GM21447 (cell line): ENCODE measurements at regions not wholly inside any gene's neighbourhood (a gene's known extent, or its start where the extent isn't known, plus 50 kb on each side); places are given as distances from the start of the nearest gene placed in this dataset.
"Not testable (repeated sequence)": the region's sequence is repeated elsewhere in the genome, so short reads cannot be mapped to it uniquely, and the experiment has no call there.

ENCODE experiments used
- ATAC-seq: cut with Tn5 transposase; IDR thresholded peaks from one replicate; pipeline ENCODE4 v1.9.1; 2021; ENCODE audit not compliant: unreplicated experiment

DNA sequence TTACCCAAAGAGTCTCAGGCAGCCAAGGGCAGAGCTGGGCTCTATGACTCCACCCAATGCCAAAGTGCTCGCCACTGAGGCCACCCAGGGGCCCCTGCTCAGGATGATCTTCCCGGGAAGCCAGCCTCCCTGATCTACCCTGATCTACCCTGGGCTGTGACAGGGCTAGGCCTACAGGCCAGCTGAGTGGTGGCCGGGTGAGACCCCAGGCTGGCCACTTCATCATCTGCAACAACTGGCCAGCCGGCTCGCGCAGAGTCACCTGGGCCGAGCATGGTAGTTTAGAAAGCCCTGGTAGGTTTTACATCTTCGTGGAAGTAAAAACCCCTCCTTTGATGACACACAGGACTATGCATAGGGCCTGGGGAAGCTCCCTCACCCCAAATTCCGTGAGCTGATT is 276.3 kb downstream of the NDUFA10 start:
- ATAC-seq: no peak

DNA sequence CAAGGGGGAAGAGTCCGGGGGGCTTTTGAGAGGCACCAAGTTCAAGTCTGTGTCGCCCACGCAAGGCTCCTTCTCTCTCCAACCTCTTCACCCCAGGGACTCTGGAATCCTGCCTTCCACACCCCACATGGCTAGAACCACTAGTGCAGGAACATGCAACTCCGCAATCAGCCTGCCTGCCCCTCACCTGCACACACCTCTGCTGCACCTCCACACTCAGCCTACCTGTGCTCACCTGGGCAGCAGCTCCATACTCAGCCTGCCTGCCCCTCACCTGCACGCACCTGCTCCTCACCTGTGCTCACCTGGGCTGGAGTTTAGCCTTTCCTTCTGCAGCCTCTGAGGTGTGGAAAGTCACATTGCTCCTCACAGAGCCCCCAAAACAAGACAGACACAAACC is 277.4 kb downstream of the NDUFA10 start:
- ATAC-seq: no peak

DNA sequence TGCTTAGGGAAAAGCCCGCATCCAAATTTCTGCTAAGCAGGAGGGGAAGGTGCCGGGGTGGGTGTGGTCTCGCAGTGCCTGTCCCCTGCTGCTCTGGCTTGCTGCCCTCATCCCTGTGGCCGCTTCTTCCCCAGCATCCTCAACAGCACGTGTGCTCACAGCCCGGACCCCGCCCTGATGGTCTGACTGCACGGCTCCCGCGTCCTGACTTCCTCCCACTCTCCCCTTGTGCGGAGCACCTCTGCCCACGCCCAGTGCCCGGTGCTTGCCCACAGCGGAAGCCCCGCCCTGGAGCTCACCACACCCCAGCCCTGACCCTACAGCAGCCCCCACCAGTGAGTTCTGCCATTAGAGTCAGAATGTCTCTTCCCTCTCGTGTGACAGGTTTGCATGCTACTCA is 277.9 kb downstream of the NDUFA10 start:
- ATAC-seq: no peak

DNA sequence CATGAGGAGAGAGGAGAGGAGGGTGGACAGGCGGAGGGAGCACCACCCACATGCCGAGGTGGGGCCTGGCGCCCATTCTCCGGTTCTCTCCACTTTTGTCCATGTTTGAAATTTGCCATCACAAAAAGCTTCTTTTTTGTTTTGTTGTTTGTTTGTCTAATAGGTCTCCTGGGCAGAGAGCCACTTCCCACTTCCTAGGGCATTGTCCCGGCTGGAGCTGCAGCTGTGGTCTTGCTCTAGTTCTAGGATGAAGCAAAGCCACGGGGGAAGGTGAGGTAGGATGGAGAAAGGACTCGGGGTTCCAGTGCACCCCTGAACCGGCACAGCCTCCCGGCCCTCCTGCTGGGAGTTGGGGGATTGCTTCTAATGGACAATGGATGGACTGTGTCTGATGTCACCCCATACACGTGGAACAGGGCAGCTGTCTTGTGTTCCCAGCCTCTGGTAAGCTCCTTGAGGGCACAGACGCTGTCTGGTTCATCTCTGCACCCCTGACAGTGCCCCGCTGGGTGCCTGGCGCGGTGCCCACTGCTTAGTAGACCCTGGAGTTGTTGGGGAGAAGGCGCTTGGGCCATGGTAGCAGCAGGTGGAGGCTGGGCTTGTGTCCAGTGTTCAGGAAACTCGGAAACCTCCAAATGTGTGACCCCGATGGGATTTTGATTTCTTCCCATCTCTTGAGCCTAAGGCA is 278.4 kb downstream of the NDUFA10 start:
- ATAC-seq: no peak

DNA sequence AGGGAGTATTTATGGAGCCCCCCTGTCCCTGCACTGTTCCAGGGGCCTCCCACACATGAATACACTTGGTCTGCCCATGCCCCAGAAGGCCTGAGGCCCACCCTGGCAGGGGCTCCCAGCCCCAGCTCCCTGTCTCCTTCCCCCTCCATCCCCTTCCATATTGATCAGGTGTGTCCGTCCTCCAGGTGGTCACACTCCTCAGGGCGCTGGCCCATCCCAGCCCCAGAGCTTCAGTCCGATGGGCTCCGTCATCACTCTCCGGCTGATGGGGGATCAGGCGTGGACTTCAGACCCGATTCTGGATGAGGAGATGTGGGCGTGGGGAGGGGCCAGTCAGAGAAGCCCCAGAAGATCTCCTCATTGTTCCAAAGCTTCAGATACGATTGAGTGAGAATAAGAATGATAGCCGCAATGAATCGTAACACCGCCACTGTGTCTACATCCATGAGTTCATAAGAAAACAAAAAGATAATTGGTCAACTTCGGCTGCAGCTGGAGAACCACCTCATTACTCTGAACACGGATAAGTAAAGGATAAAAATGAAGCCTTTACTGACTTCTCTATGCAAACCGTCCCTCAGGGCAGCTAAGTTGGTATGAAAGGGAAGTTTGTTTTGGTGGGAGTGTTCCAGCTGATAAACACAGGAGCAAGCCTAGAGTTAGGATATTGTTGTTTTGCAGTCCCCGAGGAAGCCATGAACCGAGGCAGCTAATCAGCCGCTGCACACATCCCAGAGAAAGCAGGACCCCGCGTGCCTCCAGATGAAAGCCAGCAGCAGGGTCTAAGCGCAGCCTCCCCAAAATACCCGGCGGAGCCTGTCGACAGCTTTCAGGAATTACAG is 279.5 kb downstream of the NDUFA10 start:
- no peak for ATAC-seq

- ATAC-seq: no peak
Measured at GRCh38 chr2:239744706-239745340, 280.3 kb downstream of the NDUFA10 start.

DNA sequence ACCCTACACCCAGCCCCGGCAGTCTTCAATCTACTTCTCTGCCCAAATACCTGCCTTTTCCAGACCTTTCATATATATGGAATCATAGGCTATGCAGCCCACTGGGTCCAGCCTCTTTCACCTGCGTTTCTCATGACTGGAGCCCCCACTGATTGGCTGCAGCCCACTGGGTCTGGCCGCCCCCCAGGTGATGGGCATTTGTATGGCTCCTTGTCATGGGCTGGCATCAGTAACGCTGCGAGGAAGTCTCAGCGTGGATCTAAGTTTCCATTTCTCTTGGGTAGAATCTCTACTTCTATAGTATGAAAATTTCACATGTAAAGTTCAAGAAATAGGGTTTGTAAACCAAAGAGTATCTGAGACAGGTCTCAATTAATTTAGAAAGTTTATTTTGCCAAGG is 281.9 kb downstream of the NDUFA10 start:
- no peak for ATAC-seq

GRCh38 chr2:239742377-239742776 is 282.8 kb downstream of the NDUFA10 start:
- ATAC-seq: no peak

- no peak for ATAC-seq
Measured at GRCh38 chr2:239739206-239739605, 285.9 kb downstream of the NDUFA10 start.

DNA sequence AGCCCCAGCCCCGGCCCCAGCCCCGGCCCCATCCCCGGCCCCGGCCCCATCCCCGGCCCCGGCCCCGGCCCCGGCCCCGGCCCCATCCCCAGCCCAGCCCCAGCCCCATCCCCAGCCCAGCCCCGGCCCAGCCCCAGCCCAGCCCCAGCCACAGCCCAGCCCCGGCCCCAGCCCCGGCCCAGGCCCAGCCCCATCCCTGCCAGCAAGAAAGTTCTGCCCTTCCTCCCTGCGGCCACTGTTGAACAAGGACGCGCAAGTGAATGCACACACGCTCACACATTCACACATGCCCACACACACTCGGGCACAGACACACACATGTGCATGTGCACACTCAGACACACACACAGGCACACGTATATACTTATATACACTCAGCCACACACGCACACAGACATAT is 287.0 kb downstream of the NDUFA10 start:
- no peak for ATAC-seq

GRCh38 chr2:239737144-239737463 is 288.0 kb downstream of the NDUFA10 start:
- ATAC-seq: no peak

- no peak for ATAC-seq
Measured at GRCh38 chr2:239736358-239737143, 288.6 kb downstream of the NDUFA10 start.

DNA sequence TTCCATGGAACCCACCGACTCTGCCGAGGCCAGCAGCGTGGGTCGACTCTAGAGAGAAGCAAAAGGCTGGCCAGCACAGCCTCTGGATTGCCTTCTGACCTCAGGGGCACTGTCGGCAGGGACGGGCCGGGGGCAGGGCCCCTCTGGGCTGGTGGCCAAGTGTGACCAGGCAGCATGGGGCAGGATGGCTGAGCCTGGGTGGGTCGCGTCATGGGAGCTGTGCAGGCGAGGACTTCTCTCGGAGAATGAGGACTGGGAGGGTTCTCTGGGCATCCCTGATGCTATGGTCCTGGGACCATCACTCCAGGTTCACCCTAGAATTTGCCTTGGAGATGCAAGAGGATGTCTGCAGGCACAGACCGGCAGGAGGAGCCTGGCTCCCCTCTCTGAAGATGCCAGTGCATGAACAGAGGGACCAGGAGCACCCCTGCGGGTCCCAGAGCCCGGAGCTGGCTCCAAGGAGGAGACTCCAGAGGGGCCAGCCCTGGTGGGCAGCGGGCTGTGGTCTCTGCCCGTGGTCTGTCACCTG is 289.2 kb downstream of the NDUFA10 start:
- ATAC-seq: no peak

GRCh38 chr2:239735131-239735828 is 289.9 kb downstream of the NDUFA10 start:
- no peak for ATAC-seq

DNA sequence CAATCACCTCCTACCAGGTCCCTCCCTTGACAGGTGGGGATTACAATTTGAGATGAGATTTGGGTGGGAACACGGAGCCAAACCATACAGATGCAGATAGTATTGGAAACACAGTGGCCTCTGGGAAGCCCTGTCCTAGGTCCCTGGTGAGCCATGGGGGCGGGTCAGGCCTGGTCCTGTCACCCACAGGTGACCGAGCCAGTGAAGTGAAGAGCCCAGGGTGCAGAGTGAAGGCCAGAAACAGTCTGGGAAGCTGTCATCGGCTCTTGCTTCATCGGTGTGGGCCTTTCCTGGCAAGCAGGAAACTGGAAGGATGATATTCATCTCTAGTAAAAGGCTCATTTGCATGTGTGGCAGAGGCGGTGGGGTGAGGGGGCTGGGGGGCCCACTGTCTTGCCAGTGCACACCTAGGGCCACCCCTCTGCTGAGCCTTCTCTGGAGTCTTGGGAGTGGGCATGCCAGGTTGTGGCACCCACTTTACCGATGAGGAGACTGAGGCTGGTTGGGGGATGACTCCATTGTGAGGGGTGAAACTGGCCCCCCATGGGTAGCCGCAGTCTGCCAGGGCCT is 290.6 kb downstream of the NDUFA10 start:
- ATAC-seq: no peak

DNA sequence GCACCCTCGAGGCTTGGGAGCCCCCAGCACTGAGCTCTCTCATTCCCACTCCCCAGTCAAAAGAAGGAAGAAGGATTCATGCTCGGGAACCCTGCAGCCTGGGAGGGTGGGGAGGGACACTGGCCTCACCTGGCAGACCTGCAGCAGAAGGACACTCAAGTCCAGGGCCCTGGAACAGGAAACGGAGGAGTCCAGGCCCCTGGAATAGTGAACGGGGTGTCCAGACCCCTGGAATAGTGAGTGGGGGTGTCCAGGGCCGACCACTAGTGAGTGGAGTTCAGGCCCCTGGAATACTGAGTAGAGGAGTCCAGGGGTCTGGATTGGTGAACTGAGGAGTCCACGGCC is 292.5 kb downstream of the NDUFA10 start:
- no peak for ATAC-seq

DNA sequence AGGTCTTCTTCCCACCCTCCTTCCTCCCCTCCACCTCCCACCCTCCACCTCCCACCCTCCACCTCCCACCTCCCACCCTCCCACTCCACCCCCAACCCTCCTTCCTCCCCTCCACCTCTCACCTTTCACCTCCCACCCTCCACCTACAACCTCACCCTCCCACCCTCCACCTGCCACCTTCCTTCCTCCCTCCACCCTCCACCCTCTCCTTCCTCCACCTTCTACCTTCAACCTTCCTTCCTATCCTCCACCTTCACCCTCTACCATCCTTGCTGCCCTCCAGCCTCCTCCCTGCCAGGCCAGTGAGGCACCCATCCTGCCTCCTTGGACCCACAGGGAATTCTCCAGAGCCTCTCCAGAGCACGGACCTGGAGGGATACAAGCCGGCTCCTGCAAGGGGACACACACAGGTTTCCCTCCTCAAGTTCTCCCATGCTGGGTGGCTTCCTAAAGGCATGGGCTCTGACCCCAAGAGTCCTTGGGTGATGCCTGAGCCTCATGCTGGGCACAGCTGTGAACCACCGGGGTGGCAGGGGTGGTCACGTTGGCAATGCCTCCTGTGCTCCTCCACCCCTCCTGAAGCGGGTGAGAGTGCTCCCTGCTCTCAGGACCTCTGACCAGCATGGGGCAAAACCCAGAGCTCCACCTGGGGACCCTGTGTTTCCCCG is 293.0 kb downstream of the NDUFA10 start:
- no peak for ATAC-seq

DNA sequence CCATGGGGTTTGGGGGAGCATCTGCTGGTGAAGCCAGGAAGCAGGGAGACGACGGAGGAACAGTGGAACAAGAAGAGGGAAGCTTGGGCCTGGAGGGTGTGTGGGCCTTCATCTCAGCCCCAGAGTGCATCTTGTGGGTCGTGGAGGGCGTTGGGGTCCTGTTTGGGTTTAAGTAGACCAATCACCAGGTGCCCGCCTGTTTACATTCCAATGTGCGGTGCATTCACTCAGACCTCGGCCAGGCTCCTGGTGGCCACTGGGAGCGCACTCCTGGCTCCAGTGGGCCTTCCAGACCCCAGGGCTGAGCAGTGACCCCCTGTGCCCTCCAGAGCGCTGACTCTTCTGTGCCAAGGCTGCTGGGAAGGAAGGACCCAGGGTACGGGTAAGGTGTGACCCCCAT is 293.7 kb downstream of the NDUFA10 start:
- no peak for ATAC-seq

DNA sequence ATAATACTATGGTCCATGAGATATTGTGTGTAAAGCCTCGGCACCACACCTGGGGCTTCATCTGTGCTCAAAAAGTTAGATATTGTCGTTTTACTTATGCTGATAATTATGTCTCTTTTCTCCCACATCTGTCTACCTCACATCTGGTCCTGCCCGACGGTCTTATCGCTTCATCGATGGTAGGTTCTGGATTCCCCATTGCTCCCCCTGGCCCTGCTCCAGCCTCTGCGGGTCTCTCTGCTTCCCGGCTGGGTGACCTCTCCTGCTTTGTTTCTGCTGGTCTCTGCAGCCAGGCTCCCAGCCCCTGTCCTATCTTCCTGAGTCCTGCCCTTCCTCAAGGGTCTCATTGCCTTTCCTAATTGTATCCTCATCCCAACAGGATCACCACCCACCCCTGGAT is 294.2 kb downstream of the NDUFA10 start:
- no peak for ATAC-seq

DNA sequence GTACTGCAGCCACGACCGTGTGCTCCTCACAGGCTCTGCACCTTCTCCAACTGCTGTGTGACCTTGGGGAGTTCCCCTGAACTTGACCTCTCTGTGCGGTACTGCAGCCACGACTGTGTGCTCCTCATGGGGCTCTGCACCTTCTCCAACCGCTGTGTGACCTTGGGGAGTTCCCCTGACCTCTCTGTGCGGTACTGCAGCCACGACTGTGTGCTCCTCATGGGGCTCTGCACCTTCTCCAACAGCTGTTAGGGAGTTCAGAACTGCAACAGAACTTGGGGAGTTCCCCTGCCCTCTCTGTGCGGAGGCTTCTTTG is 294.6 kb downstream of the NDUFA10 start:
- ATAC-seq: not testable (repeated sequence)
